GM21447 (cell line): ENCODE measurements at regions not wholly inside any gene's neighbourhood (a gene's known extent, or its start where the extent isn't known, plus 50 kb on each side); places are given as distances from the start of the nearest gene placed in this dataset.
"Not testable (repeated sequence)": the region's sequence is repeated elsewhere in the genome, so short reads cannot be mapped to it uniquely, and the experiment has no call there.

Experiments used
- ATAC-seq: cut with Tn5 transposase; IDR thresholded peaks from one replicate; pipeline ENCODE4 v1.9.1; 2021; ENCODE audit not compliant: unreplicated experiment

GRCh38 chr14:71552809-71553208 lies 379.4 kb upstream of the RGS6 start:
- ATAC-seq, result no peak

- ATAC-seq, result no peak
These were observed 378.4 kb upstream of the RGS6 start for GRCh38 chr14:71553779-71554178.

- ATAC-seq, result peak; percentile 33
These were observed 377.9 kb upstream of the RGS6 start for GRCh38 chr14:71554323-71554722.

GRCh38 chr14:71554959-71555612 lies 377.1 kb upstream of the RGS6 start:
- peak; percentile 25 for ATAC-seq

- ATAC-seq, result peak; percentile 86
These were observed 376.3 kb upstream of the RGS6 start for GRCh38 chr14:71555654-71556559.

- no peak for ATAC-seq
These were observed 375.5 kb upstream of the RGS6 start for GRCh38 chr14:71556730-71557129.

- ATAC-seq, result no peak
These were observed 374.9 kb upstream of the RGS6 start for GRCh38 chr14:71557351-71557750.

- ATAC-seq, result not testable (repeated sequence)
These were observed 373.3 kb upstream of the RGS6 start for GRCh38 chr14:71558943-71559342.

GRCh38 chr14:71560751-71561150 lies 371.5 kb upstream of the RGS6 start:
- no peak for ATAC-seq

DNA sequence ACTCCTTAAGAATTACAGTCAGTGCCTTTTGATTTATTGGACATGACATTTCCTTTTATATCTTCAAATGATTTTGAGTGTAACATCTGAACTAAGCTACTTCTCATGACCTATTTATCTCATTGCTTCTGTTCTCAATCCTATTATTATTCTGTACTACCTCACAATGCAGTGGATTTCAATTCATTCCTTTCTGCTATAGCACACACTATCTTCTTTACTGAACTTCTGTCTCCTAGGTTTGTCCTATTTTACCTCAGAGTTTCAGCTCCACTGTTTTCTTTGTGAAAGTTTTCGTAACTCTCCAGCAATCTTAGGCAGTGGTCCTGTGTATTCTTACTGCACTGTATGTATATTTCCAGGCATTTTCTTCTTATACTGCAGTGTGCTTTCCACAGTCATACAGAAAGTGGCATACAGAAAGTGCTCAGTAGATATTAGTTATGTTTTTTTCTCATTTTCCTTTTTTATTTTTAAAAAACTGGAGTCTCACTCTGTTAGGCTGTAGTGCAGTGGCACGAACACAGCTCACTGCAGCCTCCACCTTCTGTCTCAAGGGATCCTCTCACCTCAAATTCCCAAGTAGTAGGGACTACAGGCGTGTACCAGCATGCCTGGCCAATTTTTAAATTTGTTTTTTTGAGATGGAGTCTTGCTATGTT lies 368.6 kb upstream of the RGS6 start:
- no peak for ATAC-seq

DNA sequence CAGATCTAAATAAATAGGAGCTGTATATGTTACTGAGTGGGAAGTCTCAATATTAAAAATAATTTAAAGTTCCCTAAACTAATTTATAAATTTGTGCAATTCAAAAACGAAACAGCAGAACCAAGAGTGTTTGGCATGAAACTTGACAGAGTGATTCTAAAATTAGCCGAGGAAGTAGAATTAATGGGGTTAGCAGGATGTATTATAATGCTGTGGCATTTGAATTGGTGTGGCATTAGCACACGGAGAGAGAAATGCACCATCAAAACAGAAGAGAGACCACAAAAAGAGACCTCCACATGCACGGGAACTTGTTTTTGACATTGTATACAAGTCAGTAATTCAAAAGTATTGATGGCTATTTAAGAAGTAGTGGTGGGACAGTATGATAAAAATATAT lies 366.0 kb upstream of the RGS6 start:
- no peak for ATAC-seq

DNA sequence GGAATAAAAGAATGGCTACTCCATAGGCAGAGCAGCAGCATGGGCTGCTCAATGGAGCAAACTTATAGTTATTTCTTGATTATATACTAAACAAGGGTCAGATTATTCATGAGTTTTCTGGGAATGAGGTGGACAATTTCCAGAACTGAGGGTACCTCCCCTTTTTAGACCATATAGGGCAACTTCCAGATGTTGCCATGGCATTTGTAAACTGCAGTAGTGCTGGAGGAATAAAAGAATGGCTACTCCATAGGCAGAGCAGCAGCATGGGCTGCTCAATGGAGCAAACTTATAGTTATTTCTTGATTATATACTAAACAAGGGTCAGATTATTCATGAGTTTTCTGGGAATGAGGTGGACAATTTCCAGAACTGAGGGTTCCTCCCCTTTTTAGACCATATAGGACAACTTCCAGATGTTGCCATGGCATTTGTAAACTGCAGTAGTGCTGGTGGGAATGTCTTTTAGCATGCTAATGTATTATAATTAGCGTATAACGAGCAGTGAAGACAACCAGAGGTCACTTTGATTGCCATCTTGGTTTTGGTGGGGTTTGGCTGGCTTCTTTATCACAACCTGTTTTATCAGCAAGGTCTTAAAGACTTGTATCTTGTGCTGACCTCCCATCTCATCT lies 364.6 kb upstream of the RGS6 start:
- not testable (repeated sequence) for ATAC-seq

DNA sequence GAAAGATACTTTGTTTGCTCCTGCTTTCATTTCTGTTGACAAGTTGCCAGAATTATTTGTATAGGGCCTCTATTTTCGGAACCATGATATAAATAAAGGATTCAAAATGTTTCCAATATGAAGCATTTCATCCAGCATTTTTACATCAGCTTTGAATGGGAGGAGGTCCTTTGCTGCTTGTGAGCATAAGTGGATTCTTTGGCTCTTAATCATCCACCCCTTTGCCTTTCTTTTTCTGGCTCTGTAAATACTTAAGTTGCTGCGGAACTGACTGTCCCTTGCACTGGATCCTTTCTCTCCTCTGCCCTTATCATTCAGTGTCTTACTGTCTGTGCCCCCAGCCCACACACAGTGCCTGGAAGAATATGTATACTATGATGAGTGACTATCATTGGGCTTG lies 357.3 kb upstream of the RGS6 start:
- ATAC-seq, result no peak

DNA sequence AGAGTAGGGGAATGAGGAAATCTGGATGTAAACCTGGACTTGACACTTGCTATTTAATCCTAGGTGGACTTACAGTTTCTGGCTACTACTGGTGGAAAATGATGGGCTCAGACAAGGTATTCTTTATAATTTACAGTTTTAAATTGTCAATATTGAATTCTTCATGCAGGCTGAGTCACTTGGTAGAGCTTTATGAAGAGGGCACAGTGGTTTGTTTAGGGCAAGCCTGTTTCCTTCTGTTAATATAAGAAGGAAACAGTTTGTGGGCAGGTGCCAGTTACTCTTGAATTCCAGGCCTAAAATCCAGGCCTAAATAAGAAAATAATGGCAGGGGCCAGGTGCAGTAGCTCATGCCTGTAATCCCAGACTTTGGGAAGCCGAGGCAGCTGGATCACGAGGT lies 355.8 kb upstream of the RGS6 start:
- no peak for ATAC-seq

DNA sequence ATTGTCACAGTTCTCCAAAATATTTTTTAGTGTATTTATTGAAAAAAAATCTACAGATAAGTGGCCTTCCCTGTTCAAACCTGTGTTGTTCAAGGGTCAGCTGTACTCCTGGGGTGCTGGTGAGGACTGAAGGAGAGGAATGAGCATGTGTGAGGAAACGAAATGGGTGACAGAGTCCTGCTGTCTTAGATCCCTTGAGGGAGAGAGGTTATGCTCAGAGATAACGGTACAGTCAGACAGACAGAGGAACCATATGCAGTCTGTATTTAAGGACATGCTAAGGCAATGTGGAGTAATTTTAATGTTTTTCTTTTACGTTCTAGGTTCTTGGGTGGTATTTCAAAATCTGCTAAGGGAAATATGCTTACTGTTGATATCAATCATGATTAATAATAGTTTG lies 352.9 kb upstream of the RGS6 start:
- ATAC-seq, result no peak

DNA sequence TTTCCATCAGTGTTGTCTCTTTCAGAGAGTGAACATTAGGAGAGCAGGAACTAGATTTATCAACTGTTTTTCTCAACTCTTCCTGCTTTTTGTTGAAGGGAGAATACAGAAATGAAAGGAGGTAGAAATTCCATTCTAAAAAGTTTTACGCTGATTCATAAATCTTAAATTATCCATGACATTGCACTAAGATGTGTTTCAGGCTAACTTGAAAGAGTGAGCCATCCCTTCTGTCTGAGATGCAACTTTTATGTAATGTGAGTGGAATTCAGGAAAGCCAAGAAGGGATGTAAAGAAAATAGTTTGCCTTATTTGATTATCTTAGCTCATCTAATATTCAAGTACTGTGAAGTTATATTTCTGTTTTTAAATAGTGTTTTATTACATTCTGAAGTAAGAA lies 349.5 kb upstream of the RGS6 start:
- no peak for ATAC-seq

DNA sequence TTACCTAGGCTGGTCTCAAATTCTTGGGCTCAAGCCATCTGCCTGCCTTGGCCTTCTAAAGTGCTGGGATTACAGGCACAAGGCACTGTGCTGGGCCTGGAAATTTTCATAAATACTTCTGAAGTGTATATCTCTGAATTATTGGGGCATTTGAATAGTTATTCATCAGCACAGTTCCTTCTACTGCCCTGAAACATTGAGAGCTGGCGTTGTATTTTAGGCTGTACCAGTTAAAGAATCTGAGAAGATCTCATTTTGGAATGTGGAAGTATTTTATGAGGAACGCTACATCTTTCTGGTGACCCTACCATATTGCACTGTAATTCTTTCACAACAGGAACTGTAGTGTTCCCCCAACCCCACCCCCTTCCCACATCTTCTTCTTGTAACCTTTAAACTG lies 349.0 kb upstream of the RGS6 start:
- no peak for ATAC-seq

DNA sequence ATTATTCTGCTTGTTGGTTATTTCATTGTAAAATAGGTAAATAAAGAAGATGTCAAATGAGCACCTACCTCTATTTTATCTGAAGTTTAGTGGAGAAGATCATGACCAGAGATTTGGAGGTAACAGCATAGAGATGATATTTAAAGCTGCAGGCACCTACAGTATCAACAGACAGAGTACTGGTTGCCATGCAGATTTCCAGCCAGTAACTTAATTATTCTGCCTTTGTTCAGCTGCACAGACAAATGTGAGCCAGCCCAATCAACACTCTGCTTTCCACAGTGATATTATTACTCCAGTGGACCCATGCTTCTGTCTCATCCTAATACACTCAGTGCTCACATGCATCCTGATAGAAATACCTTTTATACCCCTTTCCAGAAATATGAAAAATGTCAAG lies 348.5 kb upstream of the RGS6 start:
- ATAC-seq, result no peak

- no peak for ATAC-seq
These were observed 346.9 kb upstream of the RGS6 start for GRCh38 chr14:71585361-71585760.

GRCh38 chr14:71586131-71586897 lies 345.9 kb upstream of the RGS6 start:
- no peak for ATAC-seq

GRCh38 chr14:71588028-71588427 lies 344.2 kb upstream of the RGS6 start:
- no peak for ATAC-seq
